ENCODE measurements at regions not wholly inside any gene's neighbourhood (a gene's known extent, or its start where the extent isn't known, plus 50 kb on each side); places are given as distances from the start of the nearest gene placed in this dataset.

- Histone ChIP-seq H4K91ac (ENCODE audit: insufficient read depth, low read depth, low read length) (no peak overlapping the region), H3K4me1 (ENCODE audit: control insufficient read depth, insufficient read depth, low read length) (no peaks in the 10 kb centered on the region), H3K18ac (ENCODE audit: low read depth, low read length) (no peak overlapping the region), H2AK5ac (ENCODE audit: low read depth, low read length) (no peak overlapping the region), H3K4me2 (ENCODE audit: low read depth, low read length) (no peak overlapping the region), H3K9me3 (ENCODE audit: control insufficient read depth, insufficient read depth, low read length) (no peaks in the 10 kb centered on the region), H3K27me3 (ENCODE audit: control insufficient read depth, insufficient read depth, low read length) (0 out of 2 replicates have a peak, but pooled peaks cover 2% of the 10 kb centered on the region), H3K56ac (ENCODE audit: extremely low read depth, insufficient read depth, low read length) (no peak overlapping the region), H3K36me3 (ENCODE audit: control insufficient read depth, insufficient read depth, low read length) (no peaks in the 10 kb centered on the region), H3K14ac (replicated peaks; ENCODE audit: low read depth, low read length) (no peak overlapping the region), H3K23ac (ENCODE audit: low read depth, low read length) (no peak overlapping the region), H3K4ac (ENCODE audit: low read depth, low read length) (no peak overlapping the region), H2BK15ac (ENCODE audit: low read depth, low read length) (no peak overlapping the region), H4K5ac (ENCODE audit: low read depth, low read length) (no peak overlapping the region), H4K8ac (ENCODE audit: low read depth in 2 of 2, low read length in 2 of 2) (no peak overlapping the region), H3K79me1 (ENCODE audit: low read depth in 1 of 2, low read length in 2 of 2) (no peaks in the 10 kb centered on the region), H2BK20ac (ENCODE audit: low read depth, low read length) (no peak overlapping the region), H3K27ac (ENCODE audit: insufficient read depth, low read length) (no peak overlapping the region), H3K4me3 (ENCODE audit: insufficient read depth, low read depth, low read length) (no peak overlapping the region), H2AK9ac (replicated peaks; ENCODE audit: low read depth, low read length, poor library complexity) (no peak overlapping the region), H2BK120ac (ENCODE audit: low read depth, low read length) (no peak overlapping the region), H4K20me1 (ENCODE audit: insufficient read depth, low read length) (no peaks in the 10 kb centered on the region), H2AFZ (replicated peaks; ENCODE audit: low read length, poor library complexity) (no peak overlapping the region), H3K9me1 (ENCODE audit: insufficient read depth, low read length) (no peaks in the 10 kb centered on the region), H2BK5ac (ENCODE audit: low read depth, low read length, poor library complexity, severe bottlenecking) (no peak overlapping the region), H3K9ac (ENCODE audit: low read depth, low read length) (no peak overlapping the region)
- dilution Hi-C loops (cut with HindIII; ENCODE audit: low sequenced_read_pairs, unreplicated experiment) (no loop called here), in situ Hi-C loops (cut with MboI; ENCODE audit: low sequenced_read_pairs) (no loop called here), intact Hi-C loops (cut with micrococcal nuclease) (no loop called here)
- no CpG with 5 or more reads among the region's 1 CpG for WGBS, 2 experiments (ENCODE audit: extremely low coverage in 2 of 2, insufficient read length in 1 of 2)
- no peak for TF ChIP-seq POLR2A (IDR thresholded peaks at IDR 0.05; ENCODE audit: low read depth, low read length)
- no peak for TF ChIP-seq USF2 (IDR thresholded peaks at IDR 0.05; ENCODE audit: low read depth, low read length)
- TF ChIP-seq NFE2L2 (IDR thresholded peaks at IDR 0.05; ENCODE audit: low read depth, low read length), result no peak
- no peak for TF ChIP-seq CEBPB (IDR thresholded peaks at IDR 0.05; ENCODE audit: low read depth, low read length)
- no peak for TF ChIP-seq RFX5 (IDR thresholded peaks at IDR 0.05; ENCODE audit: low read depth, low read length)
- no peak for TF ChIP-seq SMC3 (IDR thresholded peaks at IDR 0.05; ENCODE audit: low read depth, low read length)
- no peak for TF ChIP-seq MAZ (IDR thresholded peaks at IDR 0.05; ENCODE audit: borderline replicate concordance, low read depth, low read length)
- TF ChIP-seq FOS (IDR thresholded peaks at IDR 0.05; ENCODE audit: low read depth, low read length), result no peak
- TF ChIP-seq RAD21 (IDR thresholded peaks at IDR 0.05; ENCODE audit: low read length), result no peak
- no peak for TF ChIP-seq CTCF (conservative IDR thresholded peaks at IDR 0.05; ENCODE audit: low read depth, low read length)
- TF ChIP-seq CHD1 (IDR thresholded peaks at IDR 0.05; ENCODE audit: low read depth, low read length), result no peak
- BruUV-seq (replicated peaks), result no TSS peak
- ChIA-PET CTCF (no interaction called here), POLR2A (ENCODE audit: unreplicated experiment) (no interaction called here)
- ATAC-seq (ENCODE audit: low read depth) (no peak), DNase-seq (no peak)
These were observed 60.9 kb upstream of the CHRM2 start for GRCh38 chr7:136807598-136807997.
